ENCODE measurements at regions not wholly inside any gene's neighbourhood (a gene's known extent, or its start where the extent isn't known, plus 50 kb on each side); places are given as distances from the start of the nearest gene placed in this dataset.

- DNase-seq = no peak
Measured at GRCh38 chr15:81569286-81570080, 195.5 kb upstream of the TMC3 start.

GRCh38 chr15:81567924-81568323 is 193.9 kb upstream of the TMC3 start:
- DNase-seq = no peak

- no peak for DNase-seq
Measured at GRCh38 chr15:81562986-81563385, 189.0 kb upstream of the TMC3 start.

GRCh38 chr15:81560405-81560804 is 186.4 kb upstream of the TMC3 start:
- no peak for DNase-seq

- DNase-seq = no peak
Measured at GRCh38 chr15:81558056-81558455, 184.0 kb upstream of the TMC3 start.

GRCh38 chr15:81555346-81555745 is 181.3 kb upstream of the TMC3 start:
- no peak for DNase-seq

GRCh38 chr15:81548365-81549130 is 174.5 kb upstream of the TMC3 start:
- DNase-seq = no peak

GRCh38 chr15:81547521-81548132 is 173.6 kb upstream of the TMC3 start:
- no peak for DNase-seq

GRCh38 chr15:81544385-81544784 is 170.4 kb upstream of the TMC3 start:
- DNase-seq = no peak

GRCh38 chr15:81540909-81541308 is 166.9 kb upstream of the TMC3 start:
- DNase-seq = no peak

GRCh38 chr15:81536356-81536755 is 162.3 kb upstream of the TMC3 start:
- DNase-seq = no peak

- no peak for DNase-seq
Measured at GRCh38 chr15:81534124-81534523, 160.1 kb upstream of the TMC3 start.

GRCh38 chr15:81532001-81532400 is 158.0 kb upstream of the TMC3 start:
- DNase-seq = no peak

GRCh38 chr15:81531109-81531592 is 157.1 kb upstream of the TMC3 start:
- no peak for DNase-seq

GRCh38 chr15:81530271-81530691 is 156.3 kb upstream of the TMC3 start:
- no peak for DNase-seq

GRCh38 chr15:81529481-81529880 is 155.5 kb upstream of the TMC3 start:
- no peak for DNase-seq

GRCh38 chr15:81526029-81526428 is 152.0 kb upstream of the TMC3 start:
- no peak for DNase-seq

GRCh38 chr15:81524496-81524895 is 150.5 kb upstream of the TMC3 start:
- DNase-seq = no peak

- no peak for DNase-seq
Measured at GRCh38 chr15:81523867-81524266, 149.9 kb upstream of the TMC3 start.

- DNase-seq = no peak
Measured at GRCh38 chr15:81520480-81520879, 146.5 kb upstream of the TMC3 start.

GRCh38 chr15:81516461-81516860 is 142.4 kb upstream of the TMC3 start:
- no peak for DNase-seq

GRCh38 chr15:81516012-81516411 is 142.0 kb upstream of the TMC3 start:
- DNase-seq = no peak

- DNase-seq = no peak
Measured at GRCh38 chr15:81514725-81515124, 140.7 kb upstream of the TMC3 start.

- DNase-seq = no peak
Measured at GRCh38 chr15:81511138-81511537, 137.1 kb upstream of the TMC3 start.

Measured in NCI-H1105 treated with DMSO at 0.1 percent for 48 hours (cell line).